ENCODE measurements at regions not wholly inside any gene's neighbourhood (a gene's known extent, or its start where the extent isn't known, plus 50 kb on each side); places are given as distances from the start of the nearest gene placed in this dataset.

GRCh38 chr7:35891004-35891830 lies 90.4 kb downstream of the SEPTIN7 start:
- DNase-seq (ENCODE audit: low read depth, low spot score) = no peak
- no peak for TF ChIP-seq YY1 (IDR thresholded peaks at IDR 0.05; ENCODE audit: insufficient read depth, insufficient read length)
- no peak for TF ChIP-seq ZNF274 (IDR thresholded peaks at IDR 0.05; ENCODE audit: low read depth, low read length)
- TF ChIP-seq SUZ12 (IDR thresholded peaks at IDR 0.05; ENCODE audit: extremely low read depth, insufficient read depth, insufficient read length) = no peak
- Histone ChIP-seq H3K9me3 (ENCODE audit: insufficient read depth, low read length) (no peaks in the 10 kb centered on the region), H3K4me3 (ENCODE audit: insufficient read length, low read depth) (no peak overlapping the region), H3K4me1 (ENCODE audit: insufficient read depth, insufficient read length) (no peaks in the 10 kb centered on the region), H3K9ac (ENCODE audit: insufficient read length, low read depth) (no peak overlapping the region), H3K27me3 (ENCODE audit: insufficient read depth, insufficient read length) (no peaks in the 10 kb centered on the region), H3K36me3 (ENCODE audit: insufficient read depth, insufficient read length, low read length) (peaks cover 36% of the 10 kb centered on the region)

- Histone ChIP-seq H3K9me3 (ENCODE audit: insufficient read depth, low read length) (no peaks in the 10 kb centered on the region), H3K9ac (ENCODE audit: insufficient read length, low read depth) (no peak overlapping the region), H3K4me3 (ENCODE audit: insufficient read length, low read depth) (no peak overlapping the region), H3K36me3 (ENCODE audit: insufficient read depth, insufficient read length, low read length) (peaks cover 34% of the 10 kb centered on the region), H3K4me1 (ENCODE audit: insufficient read depth, insufficient read length) (no peaks in the 10 kb centered on the region), H3K27me3 (ENCODE audit: insufficient read depth, insufficient read length) (no peaks in the 10 kb centered on the region)
- no peak for DNase-seq (ENCODE audit: low read depth, low spot score)
- TF ChIP-seq ZNF274 (IDR thresholded peaks at IDR 0.05; ENCODE audit: low read depth, low read length) (no peak), YY1 (IDR thresholded peaks at IDR 0.05; ENCODE audit: insufficient read depth, insufficient read length) (no peak), SUZ12 (IDR thresholded peaks at IDR 0.05; ENCODE audit: extremely low read depth, insufficient read depth, insufficient read length) (no peak)
These were observed 92.8 kb downstream of the SEPTIN7 start for GRCh38 chr7:35893649-35894048.

- DNase-seq (ENCODE audit: low read depth, low spot score) = no peak
- Histone ChIP-seq H3K36me3 (ENCODE audit: insufficient read depth, insufficient read length, low read length) (peaks cover 37% of the 10 kb centered on the region), H3K4me1 (ENCODE audit: insufficient read depth, insufficient read length) (no peaks in the 10 kb centered on the region), H3K4me3 (ENCODE audit: insufficient read length, low read depth) (no peak overlapping the region), H3K27me3 (ENCODE audit: insufficient read depth, insufficient read length) (no peaks in the 10 kb centered on the region), H3K9me3 (ENCODE audit: insufficient read depth, low read length) (no peaks in the 10 kb centered on the region), H3K9ac (ENCODE audit: insufficient read length, low read depth) (no peak overlapping the region)
- TF ChIP-seq ZNF274 (IDR thresholded peaks at IDR 0.05; ENCODE audit: low read depth, low read length) (no peak), YY1 (IDR thresholded peaks at IDR 0.05; ENCODE audit: insufficient read depth, insufficient read length) (no peak), SUZ12 (IDR thresholded peaks at IDR 0.05; ENCODE audit: extremely low read depth, insufficient read depth, insufficient read length) (no peak)
These were observed 93.9 kb downstream of the SEPTIN7 start for GRCh38 chr7:35894721-35895120.

- no peak for TF ChIP-seq ZNF274 (IDR thresholded peaks at IDR 0.05; ENCODE audit: low read depth, low read length)
- no peak for TF ChIP-seq SUZ12 (IDR thresholded peaks at IDR 0.05; ENCODE audit: extremely low read depth, insufficient read depth, insufficient read length)
- TF ChIP-seq YY1 (IDR thresholded peaks at IDR 0.05; ENCODE audit: insufficient read depth, insufficient read length) = no peak
- H3K4me1 ChIP-seq (ENCODE audit: insufficient read depth, insufficient read length) = no peaks in the 10 kb centered on the region
- no peak overlapping the region for H3K9ac ChIP-seq (ENCODE audit: insufficient read length, low read depth)
- H3K4me3 ChIP-seq (ENCODE audit: insufficient read length, low read depth) = no peak overlapping the region
- no peaks in the 10 kb centered on the region for H3K9me3 ChIP-seq (ENCODE audit: insufficient read depth, low read length)
- DNase-seq (ENCODE audit: low read depth, low spot score) = no peak
- no peaks in the 10 kb centered on the region for H3K27me3 ChIP-seq (ENCODE audit: insufficient read depth, insufficient read length)
- peaks cover 61% of the 10 kb centered on the region for H3K36me3 ChIP-seq (ENCODE audit: insufficient read depth, insufficient read length, low read length)
These were observed 99.8 kb downstream of the SEPTIN7 start for GRCh38 chr7:35900651-35901050.

GRCh38 chr7:35905555-35905954 lies 104.7 kb downstream of the SEPTIN7 start:
- DNase-seq (ENCODE audit: low read depth, low spot score) = no peak
- no peaks in the 10 kb centered on the region for H3K27me3 ChIP-seq (ENCODE audit: insufficient read depth, insufficient read length)
- H3K4me3 ChIP-seq (ENCODE audit: insufficient read length, low read depth) = no peak overlapping the region
- no peaks in the 10 kb centered on the region for H3K9me3 ChIP-seq (ENCODE audit: insufficient read depth, low read length)
- no peaks in the 10 kb centered on the region for H3K4me1 ChIP-seq (ENCODE audit: insufficient read depth, insufficient read length)
- no peak overlapping the region for H3K9ac ChIP-seq (ENCODE audit: insufficient read length, low read depth)
- TF ChIP-seq YY1 (IDR thresholded peaks at IDR 0.05; ENCODE audit: insufficient read depth, insufficient read length) (no peak), SUZ12 (IDR thresholded peaks at IDR 0.05; ENCODE audit: extremely low read depth, insufficient read depth, insufficient read length) (no peak), ZNF274 (IDR thresholded peaks at IDR 0.05; ENCODE audit: low read depth, low read length) (no peak)
- H3K36me3 ChIP-seq (ENCODE audit: insufficient read depth, insufficient read length, low read length) = peaks cover 40% of the 10 kb centered on the region

GRCh38 chr7:35906191-35906908 lies 105.5 kb downstream of the SEPTIN7 start:
- H3K9ac ChIP-seq (ENCODE audit: insufficient read length, low read depth) = no peak overlapping the region
- TF ChIP-seq YY1 (IDR thresholded peaks at IDR 0.05; ENCODE audit: insufficient read depth, insufficient read length) (no peak), ZNF274 (IDR thresholded peaks at IDR 0.05; ENCODE audit: low read depth, low read length) (no peak), SUZ12 (IDR thresholded peaks at IDR 0.05; ENCODE audit: extremely low read depth, insufficient read depth, insufficient read length) (no peak)
- DNase-seq (ENCODE audit: low read depth, low spot score) = peak; percentile 84

More at GRCh38 chr7:35906191-35906908, 105.5 kb downstream of the SEPTIN7 start:
- no peak overlapping the region for H3K4me3 ChIP-seq (ENCODE audit: insufficient read length, low read depth)
- H3K4me1 ChIP-seq (ENCODE audit: insufficient read depth, insufficient read length) = no peaks in the 10 kb centered on the region
- H3K36me3 ChIP-seq (ENCODE audit: insufficient read depth, insufficient read length, low read length) = peaks cover 34% of the 10 kb centered on the region
- H3K9me3 ChIP-seq (ENCODE audit: insufficient read depth, low read length) = 0 out of 2 replicates have a peak, but pooled peaks cover 2% of the 10 kb centered on the region
- H3K27me3 ChIP-seq (ENCODE audit: insufficient read depth, insufficient read length) = no peaks in the 10 kb centered on the region
